ENCODE measurements at regions not wholly inside any gene's neighbourhood (a gene's known extent, or its start where the extent isn't known, plus 50 kb on each side); places are given as distances from the start of the nearest gene placed in this dataset.

DNA sequence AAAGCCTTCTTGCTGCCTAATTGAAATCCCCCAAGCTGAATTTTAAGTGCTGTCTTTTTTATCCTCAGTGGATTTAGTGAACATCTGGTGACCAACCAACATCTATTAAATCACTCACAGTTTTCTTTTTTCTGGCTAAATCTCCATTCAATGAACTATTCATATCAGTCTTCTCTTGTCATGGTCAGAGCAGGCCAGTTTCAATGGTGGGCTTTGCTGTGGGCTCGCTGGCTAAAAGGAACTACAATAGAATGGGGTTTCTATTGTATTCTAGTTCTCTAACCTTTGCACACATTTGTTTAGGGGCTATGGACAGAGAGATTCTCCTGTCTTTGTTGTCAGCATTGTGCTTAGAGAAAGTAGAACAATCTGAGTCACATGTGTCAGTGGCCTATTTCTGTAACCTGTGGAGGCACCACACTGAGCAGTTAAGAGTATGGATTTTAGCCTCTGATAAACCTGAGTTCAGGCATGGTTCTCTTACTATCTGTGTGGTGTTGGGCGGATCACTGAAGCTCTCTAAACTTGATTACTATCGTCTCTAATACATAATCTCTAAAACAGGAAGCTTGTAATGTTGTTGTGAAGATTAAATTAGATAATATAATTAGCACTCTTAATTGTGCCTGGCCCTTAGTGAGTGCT is 94.2 kb upstream of the CADM1 start:
- DNase-seq (ENCODE audit: low spot score), result no peak

DNA sequence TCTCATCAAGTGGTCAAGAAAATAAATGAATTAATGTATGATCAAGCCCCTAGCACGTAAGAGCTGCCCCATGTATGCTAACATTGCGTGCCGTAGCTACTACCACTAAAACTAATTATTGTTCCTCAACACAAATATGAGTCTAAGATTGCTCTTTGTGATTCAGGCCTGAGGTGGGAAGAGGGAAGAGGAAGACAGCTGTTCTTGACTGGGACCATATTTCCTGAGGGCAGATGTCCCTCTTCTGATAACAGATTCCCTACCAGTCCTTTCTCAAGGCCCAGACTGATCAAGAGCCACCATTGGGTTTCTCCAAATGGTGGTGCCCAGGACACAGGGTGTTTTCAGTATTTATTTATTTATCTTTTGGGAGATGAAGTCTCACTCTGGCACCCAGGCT is 87.2 kb upstream of the CADM1 start:
- no peak for DNase-seq (ENCODE audit: low spot score)

GRCh38 chr11:115590254-115590653 is 86.0 kb upstream of the CADM1 start:
- DNase-seq (ENCODE audit: low spot score), result no peak

DNA sequence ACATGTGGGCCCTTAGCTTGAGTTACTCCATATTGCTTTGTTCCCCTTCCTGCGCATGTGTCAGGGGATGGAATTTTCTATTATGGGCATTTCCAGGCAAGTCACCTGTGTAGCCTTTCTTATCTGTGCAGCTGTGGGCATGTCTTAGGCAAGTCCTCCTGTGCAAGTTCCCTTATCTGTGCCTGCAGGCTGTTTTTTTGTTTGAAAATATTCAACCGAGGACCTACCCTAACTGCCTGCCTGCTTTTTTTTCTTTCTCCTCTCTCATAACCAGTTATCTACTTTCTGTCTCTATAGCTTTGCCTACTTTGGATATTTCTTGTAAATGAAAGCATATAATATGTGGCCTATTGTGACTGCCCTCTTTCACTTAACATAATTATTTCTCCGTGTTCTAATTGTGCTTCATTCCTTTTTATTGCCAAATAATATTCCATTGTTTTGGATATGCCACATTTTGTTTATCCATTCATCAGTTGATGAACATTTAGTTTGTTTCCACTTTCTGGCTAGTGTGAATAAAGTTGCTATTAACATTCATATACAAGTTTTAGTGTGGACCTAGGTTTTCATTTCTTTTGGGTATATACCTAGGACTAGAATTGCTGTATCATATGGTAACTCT is 83.6 kb upstream of the CADM1 start:
- no peak for DNase-seq (ENCODE audit: low spot score)

- no peak for DNase-seq (ENCODE audit: low spot score)
Measured at GRCh38 chr11:115585361-115586024, 81.3 kb upstream of the CADM1 start.

DNA sequence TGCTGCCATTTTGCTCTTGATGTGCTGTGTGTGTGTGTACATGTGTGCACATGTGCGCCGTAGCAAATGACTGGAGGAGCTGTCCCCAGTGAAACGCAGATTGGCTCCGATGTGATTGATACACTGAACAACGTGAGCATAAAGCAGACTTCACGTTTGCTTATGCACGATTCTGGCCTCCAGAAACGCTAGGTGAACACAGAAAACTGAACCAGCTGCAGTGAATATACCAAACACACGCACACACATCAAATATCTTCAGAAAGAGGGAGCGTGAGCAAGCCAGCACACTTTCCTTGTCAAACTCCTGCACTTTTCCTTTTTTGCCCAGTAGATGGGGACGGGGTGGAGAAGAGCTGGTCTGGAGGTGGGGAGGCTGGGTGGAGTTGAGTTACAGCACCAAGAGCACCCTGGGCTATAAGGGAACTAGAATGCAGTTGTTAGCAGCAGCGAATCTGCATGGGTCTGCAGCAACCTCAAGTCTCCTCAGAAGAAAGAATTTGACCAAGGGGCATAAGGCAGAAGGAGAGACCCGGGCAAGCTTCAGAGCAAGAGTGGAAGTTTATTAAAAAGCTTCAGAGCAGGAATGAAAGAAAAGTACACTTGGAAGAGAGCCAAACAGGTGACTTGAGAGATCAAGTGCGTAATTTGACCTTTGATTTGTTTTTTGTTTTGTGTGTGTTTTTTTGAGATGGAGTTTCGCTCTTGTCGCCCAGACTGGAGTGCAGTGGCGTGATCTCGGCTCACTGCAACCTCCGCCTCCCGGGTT is 77.8 kb upstream of the CADM1 start:
- DNase-seq (ENCODE audit: low spot score), result no peak

GRCh38 chr11:115580927-115581680 is 76.9 kb upstream of the CADM1 start:
- DNase-seq (ENCODE audit: low spot score), result no peak

- no peak for DNase-seq (ENCODE audit: low spot score)
Measured at GRCh38 chr11:115580416-115580815, 76.2 kb upstream of the CADM1 start.

- DNase-seq (ENCODE audit: low spot score), result no peak
Measured at GRCh38 chr11:115579181-115579825, 75.1 kb upstream of the CADM1 start.

GRCh38 chr11:115578275-115578674 is 74.1 kb upstream of the CADM1 start:
- no peak for DNase-seq (ENCODE audit: low spot score)

DNA sequence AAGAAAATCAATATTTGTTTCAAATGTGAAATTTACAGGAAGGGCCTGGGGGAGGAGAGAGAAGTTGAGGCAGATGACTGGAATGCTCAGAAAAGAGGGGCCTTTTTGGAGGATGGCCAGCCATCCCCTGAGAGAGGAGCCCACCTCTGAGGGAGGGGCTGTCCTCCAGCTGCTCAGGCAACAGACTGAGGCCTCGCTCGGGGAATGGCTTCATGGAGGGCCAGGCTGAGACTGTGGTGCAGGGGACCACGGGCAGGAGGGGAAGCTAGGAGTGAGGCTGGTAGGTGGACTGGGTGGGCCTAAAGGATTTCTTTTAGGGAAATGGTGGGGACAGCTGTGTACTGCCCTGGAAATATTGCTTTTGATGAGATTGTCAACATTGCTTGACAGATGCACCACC is 73.5 kb upstream of the CADM1 start:
- no peak for DNase-seq (ENCODE audit: low spot score)

DNA sequence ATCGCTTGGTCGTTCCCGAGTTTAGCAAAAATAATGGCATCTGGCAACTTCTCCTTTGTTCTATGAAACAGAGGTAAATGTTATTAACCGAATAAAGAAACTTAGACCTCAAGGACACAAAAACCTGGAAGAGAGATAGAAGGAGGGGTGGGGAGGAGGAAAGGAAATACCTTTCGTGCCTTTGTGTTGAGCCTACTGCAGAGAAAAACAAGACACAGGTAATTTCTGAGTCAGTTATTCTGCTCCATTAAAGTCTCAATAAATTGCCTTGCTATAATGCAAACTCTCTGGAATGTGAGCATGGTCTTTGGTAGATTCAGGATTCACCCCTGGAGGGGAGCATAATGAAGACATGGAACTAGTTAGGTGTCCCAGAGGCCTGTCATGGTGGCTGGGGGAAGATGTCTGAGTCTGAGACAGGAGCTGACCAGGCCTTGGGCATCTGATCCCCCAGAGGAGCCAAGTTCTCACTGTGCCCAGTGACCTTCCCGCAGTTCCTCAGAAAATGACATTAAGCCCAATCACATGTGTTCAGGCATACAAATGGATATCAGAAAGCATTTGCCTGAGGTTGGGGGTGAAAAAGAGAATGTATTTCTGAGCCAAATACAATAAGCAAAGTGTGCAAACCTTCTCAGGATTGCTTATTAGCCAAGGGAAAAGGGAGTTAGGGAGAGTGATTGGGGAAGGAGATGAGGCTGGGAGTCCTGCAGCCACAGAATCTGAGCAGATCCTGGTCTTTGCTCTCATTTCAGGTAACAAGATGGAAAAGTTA is 72.6 kb upstream of the CADM1 start:
- no peak for DNase-seq (ENCODE audit: low spot score)

DNA sequence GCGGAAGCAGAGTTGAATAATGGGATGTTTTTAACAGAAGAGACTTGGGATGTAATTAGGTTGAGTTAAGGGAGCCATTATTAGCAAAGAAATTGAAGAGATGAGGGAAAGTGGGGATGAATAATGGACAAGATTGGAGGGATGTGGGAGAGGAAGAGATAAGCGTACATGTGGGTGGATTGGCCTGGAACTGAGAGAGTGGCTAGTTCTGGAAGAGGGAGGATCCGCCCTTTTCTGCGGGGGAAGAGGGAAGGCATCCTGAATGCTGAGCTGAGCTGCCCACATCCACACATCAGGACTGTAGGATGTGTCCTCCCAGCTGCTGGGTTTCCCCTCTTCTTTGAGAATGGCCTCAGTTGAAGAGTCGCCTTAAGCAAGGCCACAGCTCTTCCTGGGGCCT is 68.3 kb upstream of the CADM1 start:
- no peak for DNase-seq (ENCODE audit: low spot score)

DNA sequence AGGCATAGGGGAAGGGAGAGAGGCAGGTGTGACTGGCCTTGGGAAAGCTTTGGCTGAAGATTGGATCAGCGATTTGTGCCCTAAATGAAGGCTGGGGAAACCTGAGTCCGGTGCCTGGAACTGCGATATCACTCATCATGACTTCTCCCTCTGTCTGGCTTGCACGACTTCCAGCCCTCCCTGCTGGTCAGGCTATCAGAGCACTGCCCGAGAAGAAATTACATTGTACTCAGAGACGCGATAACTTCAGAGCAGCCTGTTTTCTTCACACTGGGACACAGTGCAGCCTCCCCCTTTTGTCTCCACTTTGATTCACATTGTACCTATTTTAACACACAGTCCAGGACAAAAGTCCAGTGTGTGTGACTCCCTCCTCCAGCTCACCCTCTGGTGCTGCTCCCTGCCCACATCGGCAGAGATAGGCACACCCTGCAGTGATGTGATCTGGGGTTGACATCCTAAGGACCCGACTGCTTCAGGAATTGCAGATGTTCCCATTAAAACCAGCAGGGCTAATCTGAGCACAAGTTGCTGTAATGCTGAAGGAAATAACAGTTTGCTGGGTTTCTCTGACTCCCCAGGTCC is 62.1 kb upstream of the CADM1 start:
- no peak for DNase-seq (ENCODE audit: low spot score)

DNA sequence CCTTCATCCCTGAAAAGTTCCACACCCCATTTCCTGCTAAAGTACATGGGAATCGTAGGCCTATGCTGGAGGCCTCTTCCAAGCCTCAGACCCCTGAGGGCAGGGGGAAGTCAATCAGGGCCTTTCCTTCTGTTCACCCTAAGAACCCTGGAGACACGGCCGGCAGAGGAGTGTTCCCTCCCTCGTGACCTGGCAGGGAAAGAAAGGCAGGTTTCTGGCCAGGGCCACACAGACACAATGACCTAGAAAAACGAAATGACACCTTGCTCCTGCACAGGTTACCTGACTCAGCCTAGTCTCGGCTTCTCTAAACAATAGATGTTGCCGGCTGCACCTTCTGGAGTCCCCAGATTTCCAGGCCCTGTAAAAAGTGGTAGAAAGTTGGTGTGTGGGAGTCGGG is 60.6 kb upstream of the CADM1 start:
- no peak for DNase-seq (ENCODE audit: low spot score)

DNA sequence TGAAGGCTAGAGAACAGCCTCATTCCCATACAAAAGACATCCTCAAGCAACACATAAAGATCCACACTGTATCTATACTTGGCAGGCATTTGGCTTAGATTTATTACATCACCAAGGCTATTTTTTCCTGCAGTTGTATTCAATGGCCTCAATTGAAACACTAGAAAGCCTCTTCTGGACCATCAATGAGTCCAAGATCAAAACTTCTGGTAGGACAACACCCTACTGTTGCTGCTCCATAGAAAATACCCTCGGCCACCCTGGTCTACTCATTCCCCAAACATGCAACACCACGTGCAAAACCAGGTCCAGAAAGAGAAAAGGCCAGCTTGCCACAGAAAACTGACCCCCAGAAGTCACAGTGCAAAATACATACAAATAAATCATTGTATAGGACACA is 56.9 kb upstream of the CADM1 start:
- no peak for DNase-seq (ENCODE audit: low spot score)

GRCh38 chr11:115558635-115559034 is 54.4 kb upstream of the CADM1 start:
- DNase-seq (ENCODE audit: low spot score), result no peak

GRCh38 chr11:115557681-115558080 is 53.5 kb upstream of the CADM1 start:
- DNase-seq (ENCODE audit: low spot score), result no peak

GRCh38 chr11:115556984-115557383 is 52.8 kb upstream of the CADM1 start:
- DNase-seq (ENCODE audit: low spot score), result no peak

GRCh38 chr11:115555336-115556090 is 51.3 kb upstream of the CADM1 start:
- DNase-seq (ENCODE audit: low spot score), result no peak
